ENCODE measurements at regions not wholly inside any gene's neighbourhood (a gene's known extent, or its start where the extent isn't known, plus 50 kb on each side); places are given as distances from the start of the nearest gene placed in this dataset.
A peak's percentile ranks its signal among the peaks of the same experiment; 100 is the strongest.
"Not testable (repeated sequence)": the region's sequence is repeated elsewhere in the genome, so short reads cannot be mapped to it uniquely, and the experiment has no call there.

DNA sequence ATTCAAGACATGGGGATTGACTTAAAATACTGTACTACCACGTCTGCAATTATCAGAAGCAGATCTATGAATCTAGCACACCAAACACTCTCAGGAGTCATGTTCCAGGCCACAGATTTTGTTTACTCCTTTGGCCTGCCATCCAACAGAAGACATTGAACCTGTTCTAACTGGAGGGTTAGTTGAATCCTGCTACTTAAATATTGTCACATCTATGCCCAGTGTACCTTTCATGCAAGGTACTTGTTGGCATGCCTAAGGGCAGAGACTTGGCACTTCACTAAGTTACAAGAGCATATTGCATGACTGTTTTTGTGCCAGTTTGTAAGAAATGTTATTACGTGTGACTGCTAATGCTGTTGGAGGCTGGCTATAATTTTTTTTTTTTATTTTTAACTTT lies 126.9 kb upstream of the BCOR start:
- no peak for DNase-seq
- TF ChIP-seq, protein P1, sequence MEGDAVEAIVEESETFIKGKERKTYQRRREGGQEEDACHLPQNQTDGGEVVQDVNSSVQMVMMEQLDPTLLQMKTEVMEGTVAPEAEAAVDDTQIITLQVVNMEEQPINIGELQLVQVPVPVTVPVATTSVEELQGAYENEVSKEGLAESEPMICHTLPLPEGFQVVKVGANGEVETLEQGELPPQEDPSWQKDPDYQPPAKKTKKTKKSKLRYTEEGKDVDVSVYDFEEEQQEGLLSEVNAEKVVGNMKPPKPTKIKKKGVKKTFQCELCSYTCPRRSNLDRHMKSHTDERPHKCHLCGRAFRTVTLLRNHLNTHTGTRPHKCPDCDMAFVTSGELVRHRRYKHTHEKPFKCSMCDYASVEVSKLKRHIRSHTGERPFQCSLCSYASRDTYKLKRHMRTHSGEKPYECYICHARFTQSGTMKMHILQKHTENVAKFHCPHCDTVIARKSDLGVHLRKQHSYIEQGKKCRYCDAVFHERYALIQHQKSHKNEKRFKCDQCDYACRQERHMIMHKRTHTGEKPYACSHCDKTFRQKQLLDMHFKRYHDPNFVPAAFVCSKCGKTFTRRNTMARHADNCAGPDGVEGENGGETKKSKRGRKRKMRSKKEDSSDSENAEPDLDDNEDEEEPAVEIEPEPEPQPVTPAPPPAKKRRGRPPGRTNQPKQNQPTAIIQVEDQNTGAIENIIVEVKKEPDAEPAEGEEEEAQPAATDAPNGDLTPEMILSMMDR (IDR thresholded peaks at IDR 0.05; ENCODE audit: low read depth, low read length, missing control alignments) = no peak
- in situ Hi-C loops (cut with HindIII; ENCODE audit: low pct_ligation_motif_present, low sequenced_read_pairs) = no loop called here
- Histone ChIP-seq H3K27me3 (replicated peaks) (no peaks in the 10 kb centered on the region), H3K27ac (no peak overlapping the region), H3K36me3 (replicated peaks) (no peaks in the 10 kb centered on the region), H3K4me3 (ENCODE audit: low read depth, low read length) (no peak overlapping the region)

- H3K36me3 ChIP-seq (replicated peaks); DNase-seq; H3K27me3 ChIP-seq (replicated peaks); H3K4me3 ChIP-seq (ENCODE audit: low read depth, low read length); in situ Hi-C loops (cut with HindIII; ENCODE audit: low pct_ligation_motif_present, low sequenced_read_pairs); H3K27ac ChIP-seq: not testable (repeated sequence)
Observed at GRCh38 chrX:40222612-40223011, 124.9 kb upstream of the BCOR start.

GRCh38 chrX:40213092-40213491 lies 115.3 kb upstream of the BCOR start:
- no peak for DNase-seq
- H3K36me3 ChIP-seq (replicated peaks) = no peaks in the 10 kb centered on the region
- TF ChIP-seq, protein P1 (IDR thresholded peaks at IDR 0.05; ENCODE audit: low read depth, low read length, missing control alignments) = no peak
- no peak overlapping the region for H3K27ac ChIP-seq
- in situ Hi-C loops (cut with HindIII; ENCODE audit: low pct_ligation_motif_present, low sequenced_read_pairs) = no loop called here
- no peak overlapping the region for H3K4me3 ChIP-seq (ENCODE audit: low read depth, low read length)
- H3K27me3 ChIP-seq (replicated peaks) = no peaks in the 10 kb centered on the region

GRCh38 chrX:40209951-40210617 lies 112.3 kb upstream of the BCOR start:
- in situ Hi-C loops (cut with HindIII; ENCODE audit: low pct_ligation_motif_present, low sequenced_read_pairs) = no loop called here
- Histone ChIP-seq H3K36me3 (replicated peaks) (no peaks in the 10 kb centered on the region), H3K4me3 (ENCODE audit: low read depth, low read length) (no peak overlapping the region), H3K27me3 (replicated peaks) (no peaks in the 10 kb centered on the region), H3K27ac (no peak overlapping the region)
- TF ChIP-seq, protein P1 (IDR thresholded peaks at IDR 0.05; ENCODE audit: low read depth, low read length, missing control alignments) = no peak
- DNase-seq = no peak

- DNase-seq = peak; percentile 4
- Histone ChIP-seq H3K36me3 (replicated peaks) (no peaks in the 10 kb centered on the region), H3K4me3 (ENCODE audit: low read depth, low read length) (no peak overlapping the region), H3K27ac (no peak overlapping the region), H3K27me3 (replicated peaks) (no peaks in the 10 kb centered on the region)
- TF ChIP-seq, protein P1 (IDR thresholded peaks at IDR 0.05; ENCODE audit: low read depth, low read length, missing control alignments) = no peak
- in situ Hi-C loops (cut with HindIII; ENCODE audit: low pct_ligation_motif_present, low sequenced_read_pairs) = no loop called here
Observed at GRCh38 chrX:40207626-40208025, 109.9 kb upstream of the BCOR start.

GRCh38 chrX:40205471-40205870 lies 107.7 kb upstream of the BCOR start:
- TF ChIP-seq, protein P1 (IDR thresholded peaks at IDR 0.05; ENCODE audit: low read depth, low read length, missing control alignments) = no peak
- in situ Hi-C loops (cut with HindIII; ENCODE audit: low pct_ligation_motif_present, low sequenced_read_pairs) = no loop called here
- Histone ChIP-seq H3K27ac (no peak overlapping the region), H3K27me3 (replicated peaks) (no peaks in the 10 kb centered on the region), H3K36me3 (replicated peaks) (no peaks in the 10 kb centered on the region), H3K4me3 (ENCODE audit: low read depth, low read length) (no peak overlapping the region)
- no peak for DNase-seq

All from brain microvascular endothelial cell (primary cell).